Endothelial cell of umbilical vein (primary cell): ENCODE measurements at regions not wholly inside any gene's neighbourhood (a gene's known extent, or its start where the extent isn't known, plus 50 kb on each side); places are given as distances from the start of the nearest gene placed in this dataset.
"Not testable (repeated sequence)": the region's sequence is repeated elsewhere in the genome, so short reads cannot be mapped to it uniquely, and the experiment has no call there.

ENCODE experiments used
- BruUV-seq: library from RNA; stranded (reverse); fragments of 400-500 nt; replicated peaks from 2 replicates; lab custom pipeline; 2021; lab: Mats Ljungman, UMichigan
- CTCF ChIA-PET: fragments of 300-600, 350-600 bp; sonication (Branson Sonifier 250); formaldehyde crosslinking; loops from one replicate; lab custom pipeline; 2021; ENCODE audit warnings: antibody characterized with exemption, inconsistent platforms; lab: Charles Lee
- POLR2A ChIA-PET: fragments of 300-600, 350-600 bp; sonication (Branson Sonifier 250); formaldehyde crosslinking; loops from one replicate; lab custom pipeline; 2021; ENCODE audit warnings: antibody characterized with exemption, inconsistent platforms; lab: Charles Lee
- DNase-seq: peaks from one replicate; pipeline ENCODE4 v3.0.0-alpha.2; 2011; ENCODE audit warnings: low read depth, low spot score
- FAIRE-seq: peaks from 2 replicates; lab custom pipeline; 2011; peaks lifted over from hg19 to GRCh38; lab: Jason Lieb, UNC
- H2AFZ ChIP-seq: 2 replicates; pipeline ENCODE4 v1.6.0; 2012; ENCODE audit warnings: low read depth, low read length, control low read depth, inconsistent platforms
- H3K27ac ChIP-seq: 2 replicates; pipeline ENCODE4 v1.5.1; 2011; ENCODE audit warnings: low read depth, mild to moderate bottlenecking, control low read depth, low read length, moderate library complexity; ENCODE audit not compliant: insufficient read depth
- H3K27me3 ChIP-seq, 2 experiments: 2 replicates each; pipeline versions ENCODE4 v1.6.0 to v1.6.1; 2011; ENCODE audit warnings: low read length in 2 of 2, mixed read lengths in 1 of 2; ENCODE audit not compliant: control insufficient read depth in 2 of 2, insufficient read depth in 2 of 2
- H3K36me3 ChIP-seq, 2 experiments: 2 replicates in 1 of 2; 3 replicates in 1 of 2; pipeline ENCODE4 v1.5.1; 2011; ENCODE audit warnings: low read length in 2 of 2, mild to moderate bottlenecking in 1 of 2, moderate library complexity in 1 of 2; ENCODE audit not compliant: control insufficient read depth in 2 of 2, insufficient read depth in 2 of 2; ENCODE audit errors: extremely low read depth in 1 of 2
- H3K4me1 ChIP-seq: 3 replicates; pipeline ENCODE4 v1.5.1; 2011; ENCODE audit warnings: mild to moderate bottlenecking, low read length; ENCODE audit not compliant: control insufficient read depth, insufficient read depth; ENCODE audit errors: extremely low read depth
- H3K4me2 ChIP-seq: 2 replicates; pipeline ENCODE4 v1.6.1; 2011; ENCODE audit warnings: low read length, control low read depth, mixed read lengths; ENCODE audit not compliant: insufficient read depth
- H3K4me3 ChIP-seq, 3 experiments: fragments of 200-600 bp in 1 of 3; sonication (generic), shearing (Covaris generic) in 1 of 3; replicated peaks in 1 of 3; 2 replicates each; pipeline ENCODE4 v1.5.1; 2011 to 2016; ENCODE audit warnings: control low read depth in 3 of 3, low read length in 3 of 3, mild to moderate bottlenecking in 2 of 3, inconsistent platforms in 1 of 3, low read depth in 1 of 3, moderate library complexity in 1 of 3; ENCODE audit not compliant: insufficient read depth in 1 of 3
- H3K79me2 ChIP-seq: 2 replicates; pipeline ENCODE4 v1.6.0; 2012; ENCODE audit warnings: low read length, inconsistent platforms; ENCODE audit not compliant: control insufficient read depth, insufficient read depth
- H3K9ac ChIP-seq: replicated peaks from 2 replicates; pipeline ENCODE3; 2011; ENCODE audit warnings: low read length, control low read depth; ENCODE audit not compliant: insufficient read depth; ENCODE audit errors: extremely low read depth
- H3K9me1 ChIP-seq: replicated peaks from 3 replicates; pipeline ENCODE4 v1.6.0; 2011; ENCODE audit warnings: mild to moderate bottlenecking, low read length; ENCODE audit not compliant: control insufficient read depth, insufficient read depth; ENCODE audit errors: extremely low read depth
- H3K9me3 ChIP-seq: replicated peaks from 2 replicates; pipeline ENCODE4 v1.5.1; 2012; ENCODE audit warnings: low read length, inconsistent platforms; ENCODE audit not compliant: control insufficient read depth, insufficient read depth
- H4K20me1 ChIP-seq: replicated peaks from 2 replicates; pipeline ENCODE3; 2011; ENCODE audit warnings: mild to moderate bottlenecking, low read length; ENCODE audit not compliant: control insufficient read depth, insufficient read depth; ENCODE audit errors: extremely low read depth
- CTCF ChIP-seq, 2 donors: IDR thresholded peaks; 1 replicate in 1 of 2; 2 replicates in 1 of 2; pipeline ENCODE4 v1.5.1; 2011; ENCODE audit warnings: low read length in 2 of 2, mild to moderate bottlenecking in 2 of 2, moderate library complexity in 2 of 2, control low read depth in 1 of 2, inconsistent platforms in 1 of 2, low read depth in 1 of 2; ENCODE audit not compliant: insufficient read depth in 1 of 2; ENCODE audit errors: extremely low read depth in 1 of 2
- EZH2 ChIP-seq: IDR thresholded peaks from 2 replicates; pipeline ENCODE4 v1.6.1; 2012; ENCODE audit warnings: borderline replicate concordance, low read depth, mild to moderate bottlenecking, moderate library complexity, low read length, inconsistent platforms; ENCODE audit not compliant: severe bottlenecking
- FOS ChIP-seq: IDR thresholded peaks from 2 replicates; pipeline ENCODE4 v1.6.1; 2011; ENCODE audit warnings: mild to moderate bottlenecking, low read length, moderate library complexity, borderline replicate concordance; ENCODE audit not compliant: insufficient read depth
- GATA2 ChIP-seq: IDR thresholded peaks from 2 replicates; pipeline ENCODE4 v1.7.0; 2011; ENCODE audit warnings: low read depth, mild to moderate bottlenecking, moderate library complexity, mixed read lengths, low read length; ENCODE audit not compliant: insufficient read length, insufficient read depth
- JUN ChIP-seq: IDR thresholded peaks from 2 replicates; pipeline ENCODE4 v1.6.1; 2011; ENCODE audit warnings: borderline replicate concordance, low read depth; ENCODE audit not compliant: insufficient read length, insufficient read depth
- MAX ChIP-seq: IDR thresholded peaks from 2 replicates; pipeline ENCODE4 v1.6.1; 2011; ENCODE audit not compliant: insufficient read depth, insufficient read length
- MYC ChIP-seq: IDR thresholded peaks from one replicate; pipeline ENCODE4 v1.6.1; 2011; ENCODE audit warnings: mild to moderate bottlenecking, low read depth, low read length
- POLR2A ChIP-seq: IDR thresholded peaks from 2 replicates; pipeline ENCODE4 v1.6.1; 2012; ENCODE audit warnings: low read depth, mild to moderate bottlenecking, control low read depth, low read length
- POLR2AphosphoS5 ChIP-seq: IDR thresholded peaks from 2 replicates; pipeline ENCODE4 v1.6.1; 2012; ENCODE audit warnings: low read depth, mild to moderate bottlenecking, control low read depth, low read length, moderate library complexity; ENCODE audit not compliant: insufficient read depth
- dilution Hi-C: fragments of 300-500 bp; cut with MboI; formaldehyde crosslinking; loops from one replicate; pipeline ENCODE4 v1.15.0; 2019; ENCODE audit warnings: low sequenced_read_pairs; ENCODE audit not compliant: extremely low pct_ligation_motif_present
- intact Hi-C: fragments of 100-400 bp; cut with micrococcal nuclease; formaldehyde crosslinking; loops from one replicate; pipeline ENCODE4 v1.10.0; 2022

- H3K79me2 ChIP-seq, H3K27ac ChIP-seq, H3K9ac ChIP-seq, H3K9me3 ChIP-seq, DNase-seq, dilution Hi-C loops, H4K20me1 ChIP-seq, FAIRE-seq, H2AFZ ChIP-seq, H3K9me1 ChIP-seq, H3K4me3 ChIP-seq, H3K36me3 ChIP-seq, BruUV-seq, H3K4me2 ChIP-seq, H3K27me3 ChIP-seq: not testable (repeated sequence)
- CTCF ChIA-PET, result interaction anchor here (1.0 to 1.6 kb wide), 3 partner anchors 11 to 221 kb away, joined by 3 to 5 read pairs (median 3); no protein-coding TSS in a partner anchor
- H3K4me1 ChIP-seq, result peaks cover 23% of the 10 kb centered on the region
- POLR2A ChIA-PET, result interaction anchor here (0.5 kb wide), 1 partner anchor 108 kb away, joined by 5 read pairs; no protein-coding TSS in a partner anchor
- intact Hi-C loops, result loop anchor here (10.0 kb wide), 1 partner anchor 634 kb away; no protein-coding TSS in a partner anchor
These were observed 125.6 kb upstream of the ZNF217 start for GRCh38 chr20:53719171-53719803.

- Histone ChIP-seq H3K27ac (no peak overlapping the region), H3K36me3 (no peaks in the 10 kb centered on the region), H3K79me2 (no peaks in the 10 kb centered on the region), H3K4me3 (no peak overlapping the region), H3K4me2 (no peak overlapping the region), H2AFZ (no peak overlapping the region), H4K20me1 (no peaks in the 10 kb centered on the region), H3K9ac (no peak overlapping the region), H3K9me1 (no peaks in the 10 kb centered on the region), H3K4me1 (peaks cover 16% of the 10 kb centered on the region), H3K9me3 (no peaks in the 10 kb centered on the region), H3K27me3 (no peaks in the 10 kb centered on the region)
- dilution Hi-C loops, result no loop called here
- no TSS peak for BruUV-seq
- FAIRE-seq (no peak), DNase-seq (no peak)
- ChIA-PET POLR2A (interaction anchor here (0.5 kb wide), 1 partner anchor 109 kb away, joined by 5 read pairs; no protein-coding TSS in a partner anchor), CTCF (interaction anchor here (0.8 to 1.6 kb wide), 4 partner anchors 10 to 222 kb away, joined by 3 to 5 read pairs (median 3); no protein-coding TSS in a partner anchor)
- intact Hi-C loops, result loop anchor here (10.0 kb wide), 1 partner anchor 634 kb away; no protein-coding TSS in a partner anchor
- no peak for TF ChIP-seq MAX
- TF ChIP-seq EZH2, result no peak
- TF ChIP-seq CTCF (IDR thresholded peaks at IDR 0.05; ENCODE audit: extremely low read depth in 1 of 2, insufficient read depth in 1 of 2, low read depth in 1 of 2, low read length in 2 of 2), result no peak
- no peak for TF ChIP-seq POLR2A
- no peak for TF ChIP-seq GATA2
- no peak for TF ChIP-seq FOS
- no peak for TF ChIP-seq JUN
- no peak for TF ChIP-seq MYC
- no peak for TF ChIP-seq POLR2AphosphoS5
These were observed 124.7 kb upstream of the ZNF217 start for GRCh38 chr20:53718142-53719021.
